ENCODE measurements at regions not wholly inside any gene's neighbourhood (a gene's known extent, or its start where the extent isn't known, plus 50 kb on each side); places are given as distances from the start of the nearest gene placed in this dataset.

- DNase-seq (ENCODE audit: low spot score), result no peak
- H3K9me3 ChIP-seq (ENCODE audit: control insufficient read depth in 4 of 4, low read length in 3 of 4), result no peaks in the 10 kb centered on the region
- no peak overlapping the region for H3K27ac ChIP-seq (ENCODE audit: low read depth in 1 of 2, low read length in 2 of 2)
- no peak overlapping the region for H3K9ac ChIP-seq (ENCODE audit: low read depth in 1 of 2, low read length in 2 of 2)
- no peaks in the 10 kb centered on the region for H3K27me3 ChIP-seq (ENCODE audit: control insufficient read depth in 4 of 4, insufficient read depth in 4 of 4, low read length in 3 of 4)
- no peak overlapping the region for H3K4me3 ChIP-seq (ENCODE audit: low read depth in 1 of 3, low read length in 3 of 3)
- no peak for TF ChIP-seq HNF4A (conservative IDR thresholded peaks at IDR 0.05)
- TF ChIP-seq CTCF (IDR thresholded peaks at IDR 0.05; ENCODE audit: low read depth, low read length, missing input control), result no peak
- no peak for TF ChIP-seq ATF3 (IDR thresholded peaks at IDR 0.05)
- TF ChIP-seq EGR1 (IDR thresholded peaks at IDR 0.05; ENCODE audit: low read depth in 2 of 2), result no peak
- no peak for TF ChIP-seq FOXA2 (IDR thresholded peaks at IDR 0.05)
- TF ChIP-seq RXRA (IDR thresholded peaks at IDR 0.05), result no peak
- no peak for TF ChIP-seq NR2F2 (IDR thresholded peaks at IDR 0.05)
- TF ChIP-seq HNF4G (IDR thresholded peaks at IDR 0.05), result no peak
- no peak for TF ChIP-seq TAF1 (conservative IDR thresholded peaks at IDR 0.05)
- no peaks in the 10 kb centered on the region for H3K4me1 ChIP-seq (ENCODE audit: control insufficient read depth in 4 of 4, insufficient read depth in 4 of 4, low read length in 3 of 4)
- 68% methylated on average over 1 of the region's 1 CpG for WGBS
- no peaks in the 10 kb centered on the region for H3K36me3 ChIP-seq (ENCODE audit: control insufficient read depth in 4 of 4, insufficient read depth in 3 of 4, low read depth in 1 of 4, low read length in 3 of 4)
These were observed 204.4 kb downstream of the RPS29 start for GRCh38 chr14:49381778-49382177.

- TF ChIP-seq HNF4A (conservative IDR thresholded peaks at IDR 0.05) (no peak), FOXA2 (IDR thresholded peaks at IDR 0.05) (no peak), EGR1 (IDR thresholded peaks at IDR 0.05; ENCODE audit: low read depth in 2 of 2) (no peak), CTCF (IDR thresholded peaks at IDR 0.05; ENCODE audit: low read depth, low read length, missing input control) (no peak), NR2F2 (IDR thresholded peaks at IDR 0.05) (no peak), JUND (IDR thresholded peaks at IDR 0.05) (no peak), REST (IDR thresholded peaks at IDR 0.05) (no peak), RAD21 (IDR thresholded peaks at IDR 0.05) (no peak), TAF1 (conservative IDR thresholded peaks at IDR 0.05) (no peak), SP1 (IDR thresholded peaks at IDR 0.05) (no peak), HNF4G (IDR thresholded peaks at IDR 0.05) (no peak), YY1 (IDR thresholded peaks at IDR 0.05) (no peak), RXRA (IDR thresholded peaks at IDR 0.05) (no peak), MAX (IDR thresholded peaks at IDR 0.05) (no peak), ZBTB33 (IDR thresholded peaks at IDR 0.05) (no peak), GABPA (IDR thresholded peaks at IDR 0.05 in 1 of 2, conservative IDR thresholded peaks at IDR 0.05 in 1 of 2) (no peak), FOXA1 (IDR thresholded peaks at IDR 0.05) (no peak)
- Histone ChIP-seq H3K9ac (ENCODE audit: low read depth in 1 of 2, low read length in 2 of 2) (no peak overlapping the region), H3K9me3 (ENCODE audit: control insufficient read depth in 4 of 4, low read length in 3 of 4) (no peaks in the 10 kb centered on the region), H3K4me3 (ENCODE audit: low read depth in 1 of 3, low read length in 3 of 3) (no peak overlapping the region), H3K27ac (ENCODE audit: low read depth in 1 of 2, low read length in 2 of 2) (no peak overlapping the region), H3K4me1 (ENCODE audit: control insufficient read depth in 4 of 4, insufficient read depth in 4 of 4, low read length in 3 of 4) (peaks cover 0 to 22% (median 16%) of the 10 kb centered on the region in 4 donors), H3K36me3 (ENCODE audit: control insufficient read depth in 4 of 4, insufficient read depth in 3 of 4, low read depth in 1 of 4, low read length in 3 of 4) (no peaks in the 10 kb centered on the region), H3K27me3 (ENCODE audit: control insufficient read depth in 4 of 4, insufficient read depth in 4 of 4, low read length in 3 of 4) (no peaks in the 10 kb centered on the region)
- 94% methylated on average over 3 of the region's 3 CpGs for WGBS
- DNase-seq (ENCODE audit: low spot score), result no peak
These were observed 218.5 kb downstream of the RPS29 start for GRCh38 chr14:49367696-49368095.
